GM23248 (cell line): ENCODE measurements at regions not wholly inside any gene's neighbourhood (a gene's known extent, or its start where the extent isn't known, plus 50 kb on each side); places are given as distances from the start of the nearest gene placed in this dataset.
A peak's percentile ranks its signal among the peaks of the same experiment; 100 is the strongest.

Experiments used
- DNase-seq: peaks from one replicate; pipeline ENCODE4 v3.0.0-alpha.2; 2015
- H2AFZ ChIP-seq: fragments of 200-600 bp; sonication (generic); 2 replicates; pipeline ENCODE4 v1.6.1; 2016; ENCODE audit warnings: antibody characterized with exemption
- H3F3A ChIP-seq: fragments of 200-600 bp; sonication (generic); 2 replicates; pipeline ENCODE4 v1.6.1; 2016; ENCODE audit warnings: mild to moderate bottlenecking, antibody characterized with exemption, mixed run types; ENCODE audit not compliant: insufficient read depth
- H3K27ac ChIP-seq: fragments of 200-600 bp; sonication (generic); 2 replicates; pipeline ENCODE4 v1.5.1; 2016; ENCODE audit warnings: mild to moderate bottlenecking
- H3K27me3 ChIP-seq: fragments of 200-600 bp; sonication (generic); replicated peaks from 2 replicates; pipeline ENCODE4 v1.6.1; 2016; ENCODE audit warnings: mild to moderate bottlenecking; ENCODE audit not compliant: insufficient read depth
- H3K36me3 ChIP-seq: fragments of 200-600 bp; sonication (generic); 2 replicates; pipeline ENCODE4 v1.6.1; 2016; ENCODE audit warnings: low read depth, mild to moderate bottlenecking
- H3K4me1 ChIP-seq: fragments of 200-600 bp; sonication (generic); 2 replicates; pipeline ENCODE4 v1.6.1; 2016; ENCODE audit warnings: mild to moderate bottlenecking; ENCODE audit not compliant: insufficient read depth
- H3K4me2 ChIP-seq: fragments of 200-600 bp; sonication (generic); one replicate; pipeline ENCODE4 v1.6.1; 2016; ENCODE audit warnings: mild to moderate bottlenecking; ENCODE audit not compliant: unreplicated experiment
- H3K4me3 ChIP-seq: fragments of 200-600 bp; sonication (generic); 2 replicates; pipeline ENCODE4 v1.5.1; 2016; ENCODE audit warnings: mild to moderate bottlenecking
- H3K79me2 ChIP-seq: fragments of 200-600 bp; sonication (generic); 2 replicates; pipeline ENCODE4 v1.6.1; 2016; ENCODE audit warnings: mild to moderate bottlenecking; ENCODE audit not compliant: insufficient read depth
- H3K9ac ChIP-seq: fragments of 200-600 bp; sonication (generic); 2 replicates; pipeline ENCODE4 v1.6.1; 2016; ENCODE audit warnings: mild to moderate bottlenecking
- H3K9me2 ChIP-seq: fragments of 200-600 bp; sonication (generic); 2 replicates; pipeline ENCODE4 v1.6.1; 2016; ENCODE audit warnings: mixed run types, mild to moderate bottlenecking, moderate library complexity; ENCODE audit not compliant: insufficient read depth
- H3K9me3 ChIP-seq: fragments of 200-600 bp; sonication (generic); one replicate; pipeline ENCODE4 v1.6.1; 2017; ENCODE audit warnings: low read depth
- H4K20me1 ChIP-seq: fragments of 200-600 bp; sonication (generic); 2 replicates; pipeline ENCODE4 v1.6.0; 2016; ENCODE audit not compliant: insufficient read depth
- EZH2 ChIP-seq: fragments of 200-600 bp; sonication (generic); IDR thresholded peaks from 2 replicates; pipeline ENCODE4 v1.6.1; 2018; ENCODE audit warnings: antibody characterized with exemption, mild to moderate bottlenecking; ENCODE audit not compliant: insufficient read depth, poor library complexity, severe bottlenecking
- EZH2phosphoT487 ChIP-seq: fragments of 200-600 bp; sonication (generic); IDR thresholded peaks from 2 replicates; pipeline ENCODE4 v1.6.1; 2018; ENCODE audit warnings: antibody characterized with exemption, moderate library complexity, mild to moderate bottlenecking, low read depth; ENCODE audit not compliant: insufficient read depth
- WGBS, 2 experiments: methylation state at CpG; one replicate each; pipeline ENCODE4 v1.1.6; 2015 to 2017; ENCODE audit warnings: low lambda C conversion rate in 2 of 2, low coverage in 1 of 2; ENCODE audit errors: missing lambda C conversion rate in 2 of 2; 5-methylcytosine and 5-hydroxymethylcytosine counted together
- in situ Hi-C: fragments of 300-500 bp; cut with MboI; formaldehyde crosslinking; loops from 2 replicates; pipeline ENCODE4 v1.15.0; 2020

DNA sequence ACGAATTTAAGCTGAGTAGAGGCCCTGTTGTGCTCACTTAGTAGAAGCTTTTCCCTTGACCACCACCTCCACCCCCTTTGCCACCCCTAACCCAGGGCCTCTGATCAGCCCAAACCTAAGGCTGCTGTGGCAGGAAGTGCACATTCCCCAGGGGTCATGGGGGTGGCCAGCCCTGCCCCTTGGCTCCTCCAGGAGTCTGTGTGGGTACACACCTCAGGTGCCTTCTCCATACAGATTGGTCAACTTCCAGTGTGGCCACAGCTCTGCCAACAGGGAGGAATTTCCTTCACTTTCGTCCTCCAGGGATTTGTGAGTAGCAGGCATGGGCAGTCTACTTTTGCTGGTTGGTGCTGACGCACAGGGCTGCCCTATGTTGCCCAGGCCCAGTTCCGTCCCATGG, 249.9 kb upstream of the ZNF32 start:
- Histone ChIP-seq H3K4me2 (no peak overlapping the region), H3K27me3 (no peaks in the 10 kb centered on the region), H2AFZ (no peak overlapping the region), H3K4me3 (no peak overlapping the region), H3K9ac (no peak overlapping the region), H3K9me3 (no peaks in the 10 kb centered on the region), H3K79me2 (no peaks in the 10 kb centered on the region), H3K9me2 (no peaks in the 10 kb centered on the region; the same call in 1 of the 2 replicates), H3K27ac (no peak overlapping the region), H3K4me1 (peaks cover 4% of the 10 kb centered on the region; the same call in 1 of the 2 replicates), H3F3A (peaks cover 2% of the 10 kb centered on the region; the same call in 1 of the 2 replicates), H4K20me1 (no peaks in the 10 kb centered on the region), H3K36me3 (no peaks in the 10 kb centered on the region)
- in situ Hi-C loops: no loop called here
- no peak for DNase-seq
- TF ChIP-seq EZH2phosphoT487 (no peak), EZH2 (no peak)
- 98 to 100% methylated on average over 4 of the region's 4 CpGs for WGBS, 2 experiments

DNA sequence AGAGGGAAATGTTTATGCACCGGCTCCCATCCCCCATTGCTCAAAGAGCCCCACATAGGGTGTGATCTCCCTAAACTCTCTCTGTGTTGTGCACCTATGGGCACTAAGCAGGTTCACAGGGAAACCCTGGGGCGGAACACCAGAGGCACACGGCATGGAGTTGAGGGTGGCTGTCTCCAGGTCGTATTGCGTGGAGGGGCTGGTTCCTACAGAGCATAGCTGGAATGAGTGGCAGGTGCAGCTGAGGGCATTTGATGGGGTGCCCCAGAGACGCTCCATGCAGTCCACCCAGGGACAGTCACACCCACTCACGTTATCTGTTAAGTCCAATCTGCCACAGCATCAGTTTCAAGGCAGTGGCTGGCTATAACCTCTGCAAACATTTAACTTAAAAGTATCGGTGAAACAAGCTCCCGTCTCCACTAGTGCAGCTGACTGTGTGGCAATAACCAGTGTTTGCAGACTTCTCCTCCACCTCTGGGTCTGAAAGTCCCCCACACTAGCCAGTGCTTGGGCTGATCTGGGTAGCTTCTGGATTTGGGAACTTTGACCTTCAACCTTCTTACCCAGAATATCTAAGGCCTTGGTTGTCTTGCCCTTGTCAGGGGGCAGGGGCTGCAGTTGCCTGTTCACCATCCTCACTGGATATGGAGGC, 249.2 kb upstream of the ZNF32 start:
- in situ Hi-C loops: no loop called here
- no peak overlapping the region for H3K4me3 ChIP-seq
- no peaks in the 10 kb centered on the region for H4K20me1 ChIP-seq
- no peak overlapping the region for H3K27ac ChIP-seq
- H3K79me2 ChIP-seq: no peaks in the 10 kb centered on the region
- H3K9ac ChIP-seq: no peak overlapping the region
- H3K36me3 ChIP-seq: no peaks in the 10 kb centered on the region
- H3F3A ChIP-seq: peaks cover 9% of the 10 kb centered on the region
- H3K9me3 ChIP-seq: no peaks in the 10 kb centered on the region
- 92 to 93% methylated on average over 9 of the region's 9 CpGs for WGBS, 2 experiments
- H2AFZ ChIP-seq: no peak overlapping the region
- no peaks in the 10 kb centered on the region; the same call in 1 of the 2 replicates for H3K9me2 ChIP-seq
- DNase-seq: no peak
- H3K4me1 ChIP-seq: peaks cover 10% of the 10 kb centered on the region
- H3K4me2 ChIP-seq: no peak overlapping the region
- no peaks in the 10 kb centered on the region for H3K27me3 ChIP-seq
- TF ChIP-seq EZH2 (no peak), EZH2phosphoT487 (no peak)

DNA sequence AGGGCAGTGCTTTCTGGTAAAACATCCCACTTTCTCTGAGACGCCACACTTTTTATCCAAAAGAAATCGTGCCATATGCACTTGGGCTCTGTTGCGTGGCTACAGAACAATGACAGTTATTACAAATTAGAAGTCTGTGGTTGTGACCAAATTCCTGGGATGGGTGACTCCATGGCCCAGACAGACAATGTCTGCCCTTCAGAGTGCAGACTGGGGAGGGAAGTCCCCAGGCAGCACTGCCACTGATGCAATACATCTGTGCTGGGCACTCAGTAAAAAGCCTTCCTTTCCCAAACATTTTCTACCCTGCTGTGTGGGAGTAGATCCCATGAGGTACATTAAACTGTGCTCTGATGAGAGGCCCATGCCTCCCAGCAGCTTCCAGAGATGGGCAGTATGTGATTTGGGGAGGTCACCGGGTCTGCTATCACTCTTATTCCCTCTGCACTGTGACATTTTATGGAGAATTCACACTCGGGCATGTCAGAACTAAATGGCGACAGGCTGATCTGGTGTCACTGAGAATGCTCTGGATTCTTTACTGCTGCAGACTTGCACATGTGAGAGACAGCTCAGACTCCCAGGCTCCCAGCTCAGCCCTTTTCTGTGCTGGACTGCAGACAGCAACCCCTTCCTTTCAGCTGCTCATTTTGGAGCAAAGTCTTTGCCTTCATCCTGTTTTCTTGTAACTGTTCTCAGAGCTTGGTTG, 243.5 kb upstream of the ZNF32 start:
- Histone ChIP-seq H3K36me3 (no peaks in the 10 kb centered on the region), H3K79me2 (no peaks in the 10 kb centered on the region), H3K4me2 (peak overlapping the region; percentile 60), H3K9me3 (no peaks in the 10 kb centered on the region), H2AFZ (peak overlapping the region; percentile 7; the same call in 1 of the 2 replicates), H4K20me1 (no peaks in the 10 kb centered on the region), H3K9me2 (no peaks in the 10 kb centered on the region; the same call in 1 of the 2 replicates), H3K27ac (peak overlapping the region; percentile 75), H3K9ac (peak overlapping the region; percentile 12; the same call in 1 of the 2 replicates), H3K27me3 (no peaks in the 10 kb centered on the region), H3K4me3 (no peak overlapping the region), H3F3A (peaks cover 56% of the 10 kb centered on the region), H3K4me1 (peaks cover 59% of the 10 kb centered on the region)
- peak; percentile 83 for DNase-seq
- TF ChIP-seq EZH2: no peak
- no peak for TF ChIP-seq EZH2phosphoT487
- in situ Hi-C loops: no loop called here
- 6 to 8% methylated on average over 6 of the region's 6 CpGs for WGBS, 2 experiments

DNA sequence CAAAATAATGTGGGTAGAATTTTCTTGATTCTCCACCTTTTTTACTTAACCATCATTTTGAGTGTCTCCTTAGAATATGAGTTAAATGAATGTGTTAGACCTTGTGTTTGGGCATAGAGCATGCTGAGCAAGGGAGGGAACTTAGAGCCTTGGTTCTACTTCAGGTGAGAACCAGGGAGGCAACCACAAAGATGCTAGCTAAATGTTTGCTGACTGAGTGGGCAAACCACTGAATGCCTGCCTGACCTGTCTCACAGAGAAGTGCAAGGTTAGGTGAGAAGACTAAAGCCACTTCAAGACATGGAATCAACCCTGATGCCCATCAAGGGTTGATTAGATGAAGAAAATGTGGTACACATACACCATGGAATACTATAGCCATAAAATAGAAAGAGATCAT, 242.6 kb upstream of the ZNF32 start:
- no peak overlapping the region for H3K9ac ChIP-seq
- peak overlapping the region; percentile 75 for H3K27ac ChIP-seq
- in situ Hi-C loops: no loop called here
- no peak overlapping the region for H3K4me3 ChIP-seq
- no peaks in the 10 kb centered on the region for H3K9me3 ChIP-seq
- H3K27me3 ChIP-seq: no peaks in the 10 kb centered on the region
- peaks cover 59% of the 10 kb centered on the region for H3K4me1 ChIP-seq
- H3K36me3 ChIP-seq: no peaks in the 10 kb centered on the region
- H3K4me2 ChIP-seq: peak overlapping the region; percentile 60
- no peaks in the 10 kb centered on the region; the same call in 1 of the 2 replicates for H3K9me2 ChIP-seq
- H3F3A ChIP-seq: peaks cover 56% of the 10 kb centered on the region
- no peaks in the 10 kb centered on the region for H3K79me2 ChIP-seq
- DNase-seq: no peak
- H2AFZ ChIP-seq: no peak overlapping the region
- no peaks in the 10 kb centered on the region for H4K20me1 ChIP-seq
- no peak for TF ChIP-seq EZH2
- no peak for TF ChIP-seq EZH2phosphoT487
